ACC112 (cell line): ENCODE measurements at regions not wholly inside any gene's neighbourhood (a gene's known extent, or its start where the extent isn't known, plus 50 kb on each side); places are given as distances from the start of the nearest gene placed in this dataset.

Experiments used
- H2AFZ ChIP-seq: fragments of 200-600 bp; sonication (generic); one replicate; pipeline ENCODE4 v1.6.0; 2017; ENCODE audit warnings: antibody characterized with exemption, low read length; ENCODE audit not compliant: unreplicated experiment
- H3K27ac ChIP-seq: fragments of 200-600 bp; sonication (generic); 2 replicates; pipeline ENCODE4 v1.5.1; 2014; ENCODE audit warnings: low read depth, mild to moderate bottlenecking, antibody characterized with exemption, low read length, moderate library complexity
- H3K27me3 ChIP-seq: fragments of 200-600 bp; sonication (generic); 2 replicates; pipeline ENCODE4 v1.6.1; 2014; ENCODE audit warnings: mild to moderate bottlenecking, antibody characterized with exemption, low read length, moderate library complexity, mixed read lengths; ENCODE audit not compliant: insufficient read depth
- H3K36me3 ChIP-seq: fragments of 200-600 bp; sonication (generic); 2 replicates; pipeline ENCODE4 v1.6.1; 2016; ENCODE audit warnings: mild to moderate bottlenecking, antibody characterized with exemption, low read length, moderate library complexity, mixed read lengths; ENCODE audit not compliant: insufficient read depth
- H3K4me1 ChIP-seq: fragments of 200-600 bp; sonication (generic); one replicate; pipeline ENCODE4 v1.6.1; 2016; ENCODE audit warnings: low read length, mixed read lengths; ENCODE audit not compliant: insufficient read depth, unreplicated experiment, control insufficient read depth
- H3K4me3 ChIP-seq: fragments of 200-600 bp; sonication (generic); 2 replicates; pipeline ENCODE4 v1.5.1; 2014; ENCODE audit warnings: mild to moderate bottlenecking, low read depth, low read length
- H3K79me2 ChIP-seq: fragments of 200-600 bp; sonication (generic); one replicate; pipeline ENCODE4 v1.6.0; 2016; ENCODE audit warnings: low read length; ENCODE audit not compliant: control insufficient read depth, unreplicated experiment, insufficient read depth

DNA sequence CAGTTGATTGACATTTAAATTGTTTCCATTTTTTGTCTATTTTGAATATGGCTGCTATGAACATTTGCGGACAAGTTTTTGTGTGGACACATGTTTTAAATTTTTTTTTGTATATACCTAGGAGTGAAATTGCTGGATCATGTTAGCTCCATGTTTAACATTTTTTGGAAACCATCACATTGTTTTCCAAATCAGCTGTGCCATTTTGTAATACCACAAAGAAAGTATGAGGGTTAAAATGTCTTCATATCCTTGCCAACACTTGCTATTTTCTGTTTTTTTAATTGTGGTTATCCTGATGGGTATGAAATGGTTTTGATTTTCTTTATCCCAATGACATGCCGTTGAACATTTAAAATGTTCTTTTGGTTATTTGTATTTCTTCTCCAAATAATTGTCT lies 52.1 kb downstream of the CARTPT start:
- H3K4me1 ChIP-seq, result peaks cover 18% of the 10 kb centered on the region
- no peaks in the 10 kb centered on the region for H3K79me2 ChIP-seq
- no peak overlapping the region for H2AFZ ChIP-seq

DNA sequence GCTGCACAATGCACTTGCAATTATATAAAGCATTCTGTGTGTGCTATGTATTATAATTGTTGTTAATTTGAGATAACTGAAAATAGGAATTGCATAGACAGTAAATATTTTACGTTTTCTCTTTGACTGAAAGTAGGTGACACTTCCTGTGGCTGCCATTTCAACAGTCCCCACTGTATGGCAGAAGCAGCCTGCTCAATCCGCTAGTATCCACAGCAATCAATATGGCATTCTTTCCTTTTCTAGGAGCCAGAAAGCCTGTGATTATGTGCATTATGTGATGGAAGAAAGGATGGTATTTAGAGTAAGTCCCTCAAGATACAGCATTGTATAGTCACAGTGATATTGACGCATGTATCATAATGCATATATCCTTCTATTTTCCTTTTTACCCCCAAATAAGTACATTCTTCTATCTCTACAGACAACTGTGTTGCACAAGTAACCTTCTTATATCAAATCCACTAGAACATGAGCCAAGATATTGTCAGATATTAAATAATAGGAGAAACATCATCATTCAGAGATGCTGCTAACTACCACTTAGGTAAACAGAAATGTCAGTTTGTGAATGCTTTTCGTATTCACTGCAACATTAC lies 59.7 kb downstream of the CARTPT start:
- Histone ChIP-seq H3K27me3 (no peaks in the 10 kb centered on the region), H3K36me3 (no peaks in the 10 kb centered on the region), H3K79me2 (no peaks in the 10 kb centered on the region), H3K4me3 (no peak overlapping the region), H2AFZ (no peak overlapping the region), H3K4me1 (peaks cover 13% of the 10 kb centered on the region), H3K27ac (no peak overlapping the region)

More for the DNA sequence above, 52.1 kb downstream of the CARTPT start:
- no peak overlapping the region for H3K27ac ChIP-seq
- no peaks in the 10 kb centered on the region for H3K27me3 ChIP-seq
- no peak overlapping the region for H3K4me3 ChIP-seq
- H3K36me3 ChIP-seq, result no peaks in the 10 kb centered on the region

DNA sequence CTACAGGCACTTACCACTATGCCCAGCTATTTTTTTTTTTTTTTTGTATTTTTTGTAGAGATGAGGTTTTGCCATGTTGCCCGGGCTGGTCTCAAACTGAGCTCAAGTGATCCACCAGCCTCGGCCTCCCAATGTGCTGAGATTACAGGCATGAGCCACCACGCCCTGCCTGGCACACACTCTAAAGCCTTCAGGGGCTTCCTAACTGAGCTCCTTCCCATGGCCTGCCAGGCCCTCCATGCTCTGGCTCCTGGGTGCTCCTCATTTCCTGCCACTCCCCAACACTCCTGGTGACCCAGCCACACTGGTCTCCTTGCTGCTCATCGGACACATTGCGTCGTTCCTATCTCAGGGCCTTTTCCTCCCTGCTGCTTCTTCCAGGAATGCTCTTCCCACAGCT lies 61.5 kb downstream of the CARTPT start:
- no peak overlapping the region for H2AFZ ChIP-seq
- no peak overlapping the region for H3K27ac ChIP-seq
- peaks cover 13% of the 10 kb centered on the region for H3K4me1 ChIP-seq
- no peaks in the 10 kb centered on the region for H3K27me3 ChIP-seq
- H3K36me3 ChIP-seq, result no peaks in the 10 kb centered on the region
- H3K4me3 ChIP-seq, result no peak overlapping the region
- H3K79me2 ChIP-seq, result no peaks in the 10 kb centered on the region

DNA sequence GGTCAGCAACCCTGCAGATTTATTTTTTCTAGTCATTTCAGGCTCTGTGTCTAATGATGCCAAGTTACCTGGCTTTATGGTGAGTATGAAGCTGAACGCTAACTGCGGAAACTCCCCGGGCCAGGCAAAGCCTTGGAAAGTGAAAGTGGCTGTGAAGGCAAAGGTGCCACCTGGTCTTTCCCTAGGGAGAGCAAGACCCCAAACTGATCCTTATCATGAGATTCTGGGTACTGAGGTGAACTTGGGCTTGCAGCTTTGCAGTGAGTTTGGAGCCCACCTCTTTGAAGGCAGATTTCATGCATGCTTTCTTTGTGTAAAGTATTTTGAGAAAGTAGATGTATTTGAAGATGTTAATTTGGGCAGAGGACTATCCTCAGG lies 63.3 kb downstream of the CARTPT start:
- Histone ChIP-seq H3K79me2 (no peaks in the 10 kb centered on the region), H2AFZ (no peak overlapping the region), H3K36me3 (no peaks in the 10 kb centered on the region), H3K4me1 (peaks cover 13% of the 10 kb centered on the region), H3K4me3 (peak overlapping the region; percentile 2), H3K27me3 (peaks cover 3% of the 10 kb centered on the region; the same call in 1 of the 2 replicates), H3K27ac (no peak overlapping the region)

DNA sequence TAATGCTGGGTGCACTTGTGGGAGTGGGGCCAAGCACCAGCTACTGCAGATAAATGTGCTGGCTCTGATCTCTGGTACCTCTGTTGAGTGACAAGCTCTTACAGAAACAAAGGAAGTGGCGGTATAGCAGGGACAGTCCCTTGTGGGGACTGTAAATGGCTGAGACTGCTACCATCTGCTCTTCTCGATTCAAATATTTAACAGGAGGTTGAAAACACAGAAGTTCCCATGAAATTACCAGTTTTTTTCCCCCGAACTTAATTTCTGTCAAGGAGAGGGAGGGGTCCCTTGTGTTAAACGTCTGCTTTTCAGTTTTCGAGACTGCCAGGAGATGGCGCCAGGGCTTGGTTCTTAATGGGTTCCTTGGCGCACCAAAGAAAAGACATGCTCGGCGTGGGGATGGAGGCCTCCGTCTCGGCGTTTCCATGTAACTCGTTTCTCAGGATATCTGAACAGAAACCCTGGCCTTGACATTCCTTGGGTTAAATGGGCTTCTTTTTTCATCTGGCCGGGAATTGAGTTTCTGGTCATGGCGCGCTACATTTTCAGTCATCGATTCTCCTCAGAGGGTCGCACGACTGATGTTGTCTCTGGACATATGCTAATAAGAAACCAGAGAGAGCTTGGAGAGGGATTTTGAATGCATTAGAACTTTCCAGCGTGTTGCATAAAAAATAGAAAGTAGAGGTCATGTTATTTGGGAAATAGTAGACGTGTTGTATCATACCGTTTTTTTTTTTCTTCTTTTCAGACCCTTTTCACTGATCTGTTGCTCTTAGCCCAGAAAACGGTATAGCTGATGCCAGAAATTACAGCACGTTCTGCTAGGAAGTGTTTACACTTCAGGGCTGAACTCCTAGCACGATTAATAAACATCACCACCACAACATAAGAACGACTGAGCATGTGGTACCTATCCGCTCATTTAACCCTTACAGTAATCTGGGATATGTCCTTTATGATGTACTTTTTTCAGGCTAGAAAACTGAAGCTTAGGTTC lies 64.0 kb downstream of the CARTPT start:
- Histone ChIP-seq H3K27ac (no peak overlapping the region), H3K79me2 (no peaks in the 10 kb centered on the region), H3K4me3 (peak overlapping the region; percentile 65), H3K36me3 (no peaks in the 10 kb centered on the region), H3K4me1 (peaks cover 13% of the 10 kb centered on the region), H2AFZ (peak overlapping the region; percentile 73), H3K27me3 (peaks cover 9% of the 10 kb centered on the region; the same call in 1 of the 2 replicates)

DNA sequence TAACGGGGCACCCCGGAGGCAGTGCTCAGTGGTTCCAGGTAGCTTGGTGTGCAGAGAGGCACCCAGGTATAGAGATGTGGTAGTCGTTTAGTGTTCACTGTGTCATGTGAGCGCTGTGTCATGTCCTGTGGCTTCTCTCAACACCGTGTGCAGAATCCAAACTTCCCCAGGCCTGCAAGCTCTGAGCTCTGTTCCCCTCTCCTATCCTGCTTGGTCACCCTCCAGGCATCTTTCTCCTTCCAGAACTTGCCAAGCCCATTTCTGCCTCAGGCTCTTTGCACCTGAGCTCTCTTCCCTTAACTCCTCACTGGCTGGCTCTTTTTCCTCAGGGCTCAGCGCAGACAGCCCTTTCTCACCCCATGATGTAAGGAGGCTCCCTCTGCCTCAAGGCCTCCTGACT lies 64.8 kb downstream of the CARTPT start:
- H3K79me2 ChIP-seq, result no peaks in the 10 kb centered on the region
- no peak overlapping the region for H3K27ac ChIP-seq
- H3K27me3 ChIP-seq, result peaks cover 12% of the 10 kb centered on the region; the same call in 1 of the 2 replicates
- peaks cover 13% of the 10 kb centered on the region for H3K4me1 ChIP-seq
- H3K4me3 ChIP-seq, result no peak overlapping the region
- H3K36me3 ChIP-seq, result no peaks in the 10 kb centered on the region
- H2AFZ ChIP-seq, result no peak overlapping the region

DNA sequence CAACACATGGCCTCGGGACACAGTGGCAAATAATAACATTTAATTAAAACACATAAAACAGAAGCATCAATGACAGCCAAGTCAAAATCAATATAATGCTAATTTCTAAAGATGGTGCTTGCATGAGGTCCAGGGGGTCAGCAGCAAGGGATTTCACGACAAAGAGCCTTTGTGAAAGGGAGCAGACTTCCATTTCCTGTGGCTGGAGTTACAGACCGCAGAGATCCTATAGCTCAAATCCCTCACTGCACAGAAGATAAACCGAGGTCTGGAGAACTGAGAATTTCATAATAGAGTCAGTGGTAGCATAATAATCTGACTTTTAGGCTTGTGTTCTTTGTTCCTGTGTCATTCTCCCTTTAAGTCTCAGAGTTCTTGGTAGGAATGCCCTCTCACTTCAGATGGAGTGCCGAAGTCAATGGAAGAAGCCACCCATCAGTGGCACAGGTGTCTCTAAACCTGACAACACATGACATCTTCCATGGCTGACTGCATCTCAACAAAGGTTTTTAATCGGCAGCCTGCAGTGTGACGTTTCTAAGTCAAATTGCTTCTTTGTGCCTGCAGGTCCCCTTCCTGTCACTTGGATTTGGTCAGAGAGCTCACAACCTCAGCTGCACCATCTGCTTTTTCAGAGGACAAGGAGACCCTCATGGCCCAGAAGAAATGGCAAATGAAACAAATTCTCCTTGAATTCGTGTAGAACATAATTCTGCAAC lies 67.4 kb downstream of the CARTPT start:
- Histone ChIP-seq H3K27me3 (peaks cover 12% of the 10 kb centered on the region; the same call in 1 of the 2 replicates), H3K4me3 (no peak overlapping the region), H2AFZ (no peak overlapping the region), H3K79me2 (no peaks in the 10 kb centered on the region), H3K4me1 (peaks cover 13% of the 10 kb centered on the region), H3K27ac (no peak overlapping the region), H3K36me3 (no peaks in the 10 kb centered on the region)

DNA sequence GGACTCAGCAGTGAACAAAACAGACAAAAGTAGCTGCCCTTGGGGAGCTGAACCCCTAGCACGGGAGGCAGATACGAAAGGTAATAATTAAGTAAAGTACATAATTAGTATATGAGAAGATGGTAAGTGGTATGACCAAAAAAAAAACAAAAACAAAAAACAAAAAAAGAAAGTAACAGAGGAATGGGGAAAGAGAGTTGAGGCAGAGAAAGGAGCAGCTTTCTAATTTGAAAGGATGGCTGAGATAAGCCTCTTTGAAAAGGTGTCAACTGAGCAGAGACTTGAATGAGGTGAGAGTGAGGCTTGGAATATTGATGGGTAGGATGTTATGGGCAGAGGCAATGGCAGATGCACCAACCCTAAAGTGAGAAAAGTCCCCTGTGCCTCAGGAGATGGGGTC lies 69.7 kb downstream of the CARTPT start:
- peaks cover under 1% of the 10 kb centered on the region for H3K4me1 ChIP-seq
- peaks cover 12% of the 10 kb centered on the region; the same call in 1 of the 2 replicates for H3K27me3 ChIP-seq
- no peaks in the 10 kb centered on the region for H3K79me2 ChIP-seq
- no peak overlapping the region for H3K27ac ChIP-seq
- no peak overlapping the region for H3K4me3 ChIP-seq
- H3K36me3 ChIP-seq, result no peaks in the 10 kb centered on the region
- no peak overlapping the region for H2AFZ ChIP-seq

DNA sequence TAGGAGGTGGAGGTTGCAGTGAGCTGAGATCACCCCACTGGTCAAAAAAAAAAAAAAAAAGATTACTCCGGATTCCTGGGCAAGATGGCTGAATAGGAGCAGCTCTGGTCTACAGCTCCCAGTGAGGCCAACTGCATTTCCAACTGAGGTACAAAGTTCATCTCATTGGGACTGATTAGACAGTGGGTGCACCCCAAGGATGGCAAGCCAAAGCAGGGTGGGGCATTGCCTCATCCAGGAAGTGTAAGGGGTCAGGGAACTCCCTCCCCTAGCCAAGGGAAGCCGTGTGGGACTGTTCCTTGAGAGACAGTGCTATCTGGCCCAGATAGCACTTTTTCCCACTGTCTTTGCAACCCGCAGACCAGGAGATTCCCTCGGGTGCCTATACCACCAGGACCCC lies 70.7 kb downstream of the CARTPT start:
- Histone ChIP-seq H3K36me3 (no peaks in the 10 kb centered on the region), H3K79me2 (no peaks in the 10 kb centered on the region), H3K27me3 (peaks cover 12% of the 10 kb centered on the region; the same call in 1 of the 2 replicates), H2AFZ (no peak overlapping the region), H3K4me3 (no peak overlapping the region), H3K27ac (no peak overlapping the region), H3K4me1 (no peaks in the 10 kb centered on the region)

DNA sequence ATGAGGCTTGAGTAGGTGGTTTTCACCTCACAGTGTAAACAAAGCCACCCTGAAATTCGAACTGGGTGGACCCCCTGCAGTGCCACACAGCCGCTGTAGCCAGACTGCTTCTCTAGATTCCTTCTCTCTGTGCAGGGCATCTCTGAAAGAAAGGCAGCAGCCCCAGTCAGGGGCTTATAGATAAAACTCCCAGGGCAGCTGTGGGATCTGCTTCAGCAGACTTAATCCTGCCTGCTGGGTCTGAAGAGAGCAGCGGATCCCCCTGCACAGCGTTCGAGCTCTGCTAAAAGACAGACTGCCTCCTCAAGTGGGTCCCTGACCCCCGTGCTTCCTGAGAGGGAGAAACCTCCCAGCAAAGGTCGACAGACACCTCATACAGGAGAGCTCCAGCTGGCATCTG lies 71.4 kb downstream of the CARTPT start:
- Histone ChIP-seq H3K4me1 (no peaks in the 10 kb centered on the region), H2AFZ (no peak overlapping the region)

More for the DNA sequence above, 71.4 kb downstream of the CARTPT start:
- no peaks in the 10 kb centered on the region for H3K36me3 ChIP-seq
- no peak overlapping the region for H3K27ac ChIP-seq
- H3K79me2 ChIP-seq, result no peaks in the 10 kb centered on the region
- H3K27me3 ChIP-seq, result peaks cover 12% of the 10 kb centered on the region; the same call in 1 of the 2 replicates
- no peak overlapping the region for H3K4me3 ChIP-seq
